Gastrocnemius medialis (tissue), 4 donors: ENCODE measurements at regions not wholly inside any gene's neighbourhood (a gene's known extent, or its start where the extent isn't known, plus 50 kb on each side); places are given as distances from the start of the nearest gene placed in this dataset.
A peak's percentile ranks its signal among the peaks of the same experiment; 100 is the strongest.

Source experiments
- ATAC-seq, 2 donors: fragments of 150-250 bp; one replicate each; pipeline ENCODE4 v1.9.1; 2016
- DNase-seq, 2 donors: peaks; one replicate each; pipeline ENCODE4 v3.0.0-alpha.2; 2019
- H3K27ac ChIP-seq, 4 donors: fragments of 200-600 bp; sonication (generic); 1 replicate in 1 of 4; 2 replicates in 3 of 4; pipeline ENCODE4 v1.5.1; 2016 to 2018; ENCODE audit warnings: mild to moderate bottlenecking in 2 of 4, moderate library complexity in 1 of 4
- H3K27me3 ChIP-seq, 3 donors: fragments of 200-600 bp; sonication (generic) in 2 of 3; 1 replicate in 1 of 3; 2 replicates in 2 of 3; pipeline versions ENCODE4 v1.5.1 to v1.6.0; 2016 to 2019; ENCODE audit warnings: mild to moderate bottlenecking in 1 of 3, moderate library complexity in 1 of 3
- H3K36me3 ChIP-seq, 2 donors: fragments of 200-600 bp; sonication (generic) in 1 of 2; one replicate each; pipeline ENCODE4 v1.5.1; 2017 to 2018
- H3K4me1 ChIP-seq, 2 donors: fragments of 200-600 bp; sonication (generic) in 1 of 2; one replicate each; pipeline ENCODE4 v1.5.1; 2016 to 2017; ENCODE audit warnings: mild to moderate bottlenecking in 2 of 2
- H3K4me3 ChIP-seq, 4 donors: fragments of 200-600 bp; sonication (generic) in 3 of 4; 1 replicate in 1 of 4; 2 replicates in 3 of 4; pipeline ENCODE4 v1.5.1; 2016 to 2019; ENCODE audit warnings: mild to moderate bottlenecking in 2 of 4
- H3K9me3 ChIP-seq, 3 donors: fragments of 200-600 bp; sonication (generic) in 2 of 3; 1 replicate in 1 of 3; 2 replicates in 2 of 3; pipeline ENCODE4 v1.5.1; 2016 to 2019
- POLR2A ChIP-seq, 2 donors: fragments of 450-650 bp; IDR thresholded peaks; one replicate each; pipeline ENCODE4 v1.6.1; 2017; ENCODE audit warnings: antibody characterized with exemption in 2 of 2, mild to moderate bottlenecking in 2 of 2, moderate library complexity in 2 of 2
- in situ Hi-C, 4 donors: fragments of 200-750 bp; cut with MboI; loops; one replicate each; pipeline versions ENCODE4 v1.15.0 to v1.8.0; 2017; ENCODE audit warnings: low sequenced_read_pairs in 4 of 4
- intact Hi-C: fragments of 100-400 bp; cut with DNase I; formaldehyde crosslinking; loops from one replicate; pipeline ENCODE4 v1.15.1; 2023; ENCODE audit warnings: low total_unique reads
- TF ChIP-seq, protein P1 (sequence below), 5 experiments: fragments of 450-650 bp in 3 of 5; fragments of 200-600 bp in 2 of 5; sonication (generic) in 2 of 5; IDR thresholded peaks in 4 of 5; conservative IDR thresholded peaks in 1 of 5; 1 replicate in 4 of 5; 2 replicates in 1 of 5; pipeline ENCODE4 v1.5.1; 2016 to 2019; ENCODE audit warnings: antibody characterized with exemption in 5 of 5, mild to moderate bottlenecking in 3 of 5, moderate library complexity in 3 of 5

DNA sequence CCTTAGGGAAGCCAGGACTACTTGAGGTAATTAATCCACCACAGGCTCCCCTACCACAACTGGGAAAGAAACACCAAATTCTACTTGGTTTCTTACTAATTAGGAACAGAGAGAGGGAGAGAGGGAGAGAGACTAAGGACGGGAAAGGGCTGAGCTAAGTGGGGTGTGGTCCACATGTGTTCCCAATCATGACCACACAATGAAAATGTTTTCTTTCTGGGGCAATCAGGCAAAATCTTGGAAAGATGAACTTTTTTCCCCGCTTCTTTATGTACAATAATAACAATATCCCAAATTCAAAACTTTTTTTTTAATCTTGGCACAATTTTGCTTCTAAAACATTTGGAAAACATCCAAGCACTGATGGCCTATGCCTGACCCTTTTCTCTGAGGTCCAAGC lies 734.4 kb downstream of the MAFB start:
- Histone ChIP-seq H3K9me3 (no peaks in the 10 kb centered on the region), H3K27me3 (no peaks in the 10 kb centered on the region), H3K4me1 (peaks cover 7 to 19% of the 10 kb centered on the region in 2 donors), H3K36me3 (no peaks in the 10 kb centered on the region), H3K27ac (no peak overlapping the region), H3K4me3 (no peak overlapping the region)
- no peak for ATAC-seq
- intact Hi-C loops (no loop called here), in situ Hi-C loops (no loop called here)
- DNase-seq, result no peak
- TF ChIP-seq POLR2A (IDR thresholded peaks at IDR 0.05), result no peak
- TF ChIP-seq, protein P1, sequence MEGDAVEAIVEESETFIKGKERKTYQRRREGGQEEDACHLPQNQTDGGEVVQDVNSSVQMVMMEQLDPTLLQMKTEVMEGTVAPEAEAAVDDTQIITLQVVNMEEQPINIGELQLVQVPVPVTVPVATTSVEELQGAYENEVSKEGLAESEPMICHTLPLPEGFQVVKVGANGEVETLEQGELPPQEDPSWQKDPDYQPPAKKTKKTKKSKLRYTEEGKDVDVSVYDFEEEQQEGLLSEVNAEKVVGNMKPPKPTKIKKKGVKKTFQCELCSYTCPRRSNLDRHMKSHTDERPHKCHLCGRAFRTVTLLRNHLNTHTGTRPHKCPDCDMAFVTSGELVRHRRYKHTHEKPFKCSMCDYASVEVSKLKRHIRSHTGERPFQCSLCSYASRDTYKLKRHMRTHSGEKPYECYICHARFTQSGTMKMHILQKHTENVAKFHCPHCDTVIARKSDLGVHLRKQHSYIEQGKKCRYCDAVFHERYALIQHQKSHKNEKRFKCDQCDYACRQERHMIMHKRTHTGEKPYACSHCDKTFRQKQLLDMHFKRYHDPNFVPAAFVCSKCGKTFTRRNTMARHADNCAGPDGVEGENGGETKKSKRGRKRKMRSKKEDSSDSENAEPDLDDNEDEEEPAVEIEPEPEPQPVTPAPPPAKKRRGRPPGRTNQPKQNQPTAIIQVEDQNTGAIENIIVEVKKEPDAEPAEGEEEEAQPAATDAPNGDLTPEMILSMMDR (IDR thresholded peaks at IDR 0.05 in 4 of 5, conservative IDR thresholded peaks at IDR 0.05 in 1 of 5), result no peak

DNA sequence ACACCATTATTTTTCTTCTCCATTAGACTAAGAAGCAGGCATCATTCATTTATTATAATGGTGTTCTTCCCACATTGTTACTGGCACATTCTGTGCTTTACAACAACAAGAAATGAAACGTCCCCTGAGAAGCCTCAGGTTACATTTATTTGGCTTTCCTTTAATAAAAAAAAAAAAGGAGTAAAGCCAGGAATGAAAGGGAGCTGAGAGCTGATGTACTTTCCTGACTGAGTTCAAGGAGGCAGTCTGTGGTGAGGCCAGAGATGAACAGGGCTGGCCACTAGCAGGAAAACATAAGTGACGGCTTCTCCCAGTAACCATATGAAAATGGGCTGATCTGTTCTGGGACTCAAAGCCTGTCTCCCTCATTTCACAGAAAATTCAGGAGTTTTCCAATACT lies 742.1 kb downstream of the MAFB start:
- intact Hi-C loops (no loop called here), in situ Hi-C loops (no loop called here)
- TF ChIP-seq POLR2A (IDR thresholded peaks at IDR 0.05), result no peak
- TF ChIP-seq, protein P1 (IDR thresholded peaks at IDR 0.05 in 4 of 5, conservative IDR thresholded peaks at IDR 0.05 in 1 of 5), result no peak
- ATAC-seq, result peak in 1 of 2 donors; percentile 65
- H3K27ac ChIP-seq, result no peak overlapping the region
- H3K4me3 ChIP-seq, result no peak overlapping the region
- DNase-seq, result no peak
- no peaks in the 10 kb centered on the region for H3K27me3 ChIP-seq
- H3K9me3 ChIP-seq, result no peaks in the 10 kb centered on the region
- peaks cover 0 to 4% of the 10 kb centered on the region in 2 donors for H3K4me1 ChIP-seq
- no peaks in the 10 kb centered on the region for H3K36me3 ChIP-seq

DNA sequence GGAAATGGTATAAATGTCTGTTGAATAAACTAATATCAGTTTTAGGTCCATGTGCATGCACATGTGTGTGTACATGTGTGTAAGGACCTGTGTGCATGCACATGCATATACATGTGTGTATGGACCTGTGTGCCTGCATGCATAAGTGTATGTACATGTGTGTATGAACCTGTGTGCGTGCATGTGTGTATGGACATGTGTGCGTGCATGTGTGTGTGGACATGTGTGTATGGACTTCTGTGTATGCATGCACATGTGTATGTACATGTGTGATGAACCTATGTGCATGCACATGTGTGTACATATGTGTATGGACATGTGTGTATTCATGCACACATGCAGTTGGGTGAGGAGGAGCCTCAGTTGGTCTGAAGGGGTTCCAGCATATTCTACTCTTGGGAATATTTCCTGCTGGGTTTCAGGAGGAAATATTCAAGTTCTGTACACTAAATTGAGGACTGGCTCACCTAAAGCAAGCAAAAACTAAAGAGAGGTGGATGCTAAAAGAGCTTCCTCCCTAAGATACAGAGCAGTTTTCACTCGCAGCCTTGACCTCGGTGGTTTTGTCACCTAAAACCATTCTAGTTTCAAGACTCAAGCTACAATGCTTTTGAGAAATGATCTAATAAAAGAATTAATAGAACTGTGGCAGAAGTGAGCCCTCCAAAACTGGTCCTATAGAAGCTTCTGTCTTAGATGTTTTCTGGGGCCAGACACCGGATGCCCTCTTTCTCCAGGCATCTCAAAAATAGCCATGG lies 742.8 kb downstream of the MAFB start:
- Histone ChIP-seq H3K4me3 (no peak overlapping the region), H3K36me3 (no peaks in the 10 kb centered on the region), H3K27me3 (no peaks in the 10 kb centered on the region), H3K4me1 (peaks cover 2 to 7% of the 10 kb centered on the region in 2 donors), H3K9me3 (no peaks in the 10 kb centered on the region), H3K27ac (no peak overlapping the region)
- in situ Hi-C loops (no loop called here), intact Hi-C loops (no loop called here)
- DNase-seq (no peak), ATAC-seq (no peak)
- TF ChIP-seq, protein P1 (IDR thresholded peaks at IDR 0.05 in 4 of 5, conservative IDR thresholded peaks at IDR 0.05 in 1 of 5), result no peak
- no peak for TF ChIP-seq POLR2A (IDR thresholded peaks at IDR 0.05)

DNA sequence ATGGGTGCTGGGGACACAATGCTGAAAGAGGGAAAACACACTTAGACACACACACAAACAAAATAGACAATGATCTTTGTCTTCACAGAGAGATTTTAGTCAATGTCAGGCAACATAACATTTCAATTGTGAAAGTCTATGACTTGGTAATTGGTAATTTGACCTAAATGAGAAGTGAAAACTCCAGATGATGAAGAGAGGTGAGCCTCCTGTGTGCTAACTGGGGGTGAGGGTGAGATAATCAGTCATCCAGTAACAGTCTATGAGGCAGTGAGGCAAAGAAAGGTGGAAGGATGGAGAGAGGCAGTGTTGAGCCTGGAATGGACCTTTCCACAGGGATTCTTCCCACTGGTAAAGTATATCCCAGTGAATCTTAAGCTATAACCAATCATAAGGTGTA lies 744.2 kb downstream of the MAFB start:
- Histone ChIP-seq H3K27me3 (no peaks in the 10 kb centered on the region), H3K4me3 (no peak overlapping the region), H3K4me1 (peaks cover 9 to 17% of the 10 kb centered on the region in 2 donors), H3K27ac (no peak overlapping the region), H3K36me3 (no peaks in the 10 kb centered on the region), H3K9me3 (no peaks in the 10 kb centered on the region)
- intact Hi-C loops (loop anchor here (5.0 kb wide), 1 partner anchor 42 kb away; no protein-coding TSS in a partner anchor), in situ Hi-C loops (no loop called here)
- ATAC-seq (no peak), DNase-seq (no peak)
- TF ChIP-seq POLR2A (IDR thresholded peaks at IDR 0.05), result no peak
- TF ChIP-seq, protein P1 (IDR thresholded peaks at IDR 0.05 in 4 of 5, conservative IDR thresholded peaks at IDR 0.05 in 1 of 5), result no peak
